ENCODE measurements at regions not wholly inside any gene's neighbourhood (a gene's known extent, or its start where the extent isn't known, plus 50 kb on each side); places are given as distances from the start of the nearest gene placed in this dataset.

DNA sequence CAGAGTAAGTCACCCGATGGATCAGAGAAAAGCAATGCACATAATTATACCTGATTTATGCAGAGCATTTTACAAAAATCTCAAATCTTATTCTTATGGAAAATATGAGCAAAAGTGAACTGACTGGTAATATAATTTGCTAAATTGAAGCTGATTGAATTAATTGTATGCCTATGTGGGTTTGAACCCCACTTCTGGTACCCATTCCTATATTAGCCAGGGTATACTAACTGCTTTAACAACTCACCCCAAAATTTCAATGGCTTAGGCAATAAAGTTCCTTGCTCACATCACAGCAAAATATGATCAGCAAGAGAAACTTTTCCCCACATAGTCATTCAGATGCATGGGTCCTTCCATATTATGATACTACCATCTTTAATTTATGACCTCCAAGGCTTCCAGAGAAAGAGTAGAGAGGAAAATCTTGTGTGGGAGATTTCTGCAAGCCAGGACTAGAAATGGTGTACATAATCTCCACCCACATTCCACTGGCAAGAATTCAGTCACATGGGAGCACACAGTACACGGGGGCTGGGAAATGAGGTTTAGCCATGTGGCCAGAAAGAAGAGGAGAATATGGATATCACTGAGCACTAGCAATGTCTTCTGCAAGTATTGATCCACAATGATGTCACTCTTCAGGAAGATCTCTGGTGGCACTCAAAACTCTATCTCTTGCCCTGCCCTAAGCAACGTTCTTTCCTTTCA lies 640.7 kb downstream of the BCOR start:
- TF ChIP-seq, protein P1, sequence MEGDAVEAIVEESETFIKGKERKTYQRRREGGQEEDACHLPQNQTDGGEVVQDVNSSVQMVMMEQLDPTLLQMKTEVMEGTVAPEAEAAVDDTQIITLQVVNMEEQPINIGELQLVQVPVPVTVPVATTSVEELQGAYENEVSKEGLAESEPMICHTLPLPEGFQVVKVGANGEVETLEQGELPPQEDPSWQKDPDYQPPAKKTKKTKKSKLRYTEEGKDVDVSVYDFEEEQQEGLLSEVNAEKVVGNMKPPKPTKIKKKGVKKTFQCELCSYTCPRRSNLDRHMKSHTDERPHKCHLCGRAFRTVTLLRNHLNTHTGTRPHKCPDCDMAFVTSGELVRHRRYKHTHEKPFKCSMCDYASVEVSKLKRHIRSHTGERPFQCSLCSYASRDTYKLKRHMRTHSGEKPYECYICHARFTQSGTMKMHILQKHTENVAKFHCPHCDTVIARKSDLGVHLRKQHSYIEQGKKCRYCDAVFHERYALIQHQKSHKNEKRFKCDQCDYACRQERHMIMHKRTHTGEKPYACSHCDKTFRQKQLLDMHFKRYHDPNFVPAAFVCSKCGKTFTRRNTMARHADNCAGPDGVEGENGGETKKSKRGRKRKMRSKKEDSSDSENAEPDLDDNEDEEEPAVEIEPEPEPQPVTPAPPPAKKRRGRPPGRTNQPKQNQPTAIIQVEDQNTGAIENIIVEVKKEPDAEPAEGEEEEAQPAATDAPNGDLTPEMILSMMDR (IDR thresholded peaks at IDR 0.05), result no peak
- TF ChIP-seq POLR2A (IDR thresholded peaks at IDR 0.05) (no peak), EP300 (IDR thresholded peaks at IDR 0.05) (no peak)

Measured in ovary (tissue), 3 donors.